Smooth muscle cell (in vitro differentiated cells): ENCODE measurements at regions not wholly inside any gene's neighbourhood (a gene's known extent, or its start where the extent isn't known, plus 50 kb on each side); places are given as distances from the start of the nearest gene placed in this dataset.

Experiments used
- DNase-seq: peaks from one replicate; lab custom pipeline; 2025; ENCODE audit not compliant: unreplicated experiment; lab: John Stamatoyannopoulos, UW
- H2AFZ ChIP-seq: fragments of 200-600 bp; sonication (generic); 2 replicates; pipeline ENCODE4 v1.6.0; 2016; ENCODE audit warnings: antibody characterized with exemption, low read depth, mild to moderate bottlenecking
- H3F3A ChIP-seq: fragments of 200-600 bp; sonication (generic); 2 replicates; pipeline ENCODE4 v1.6.0; 2017; ENCODE audit warnings: antibody characterized with exemption, low read depth
- H3K27ac ChIP-seq: fragments of 200-600 bp; sonication (generic); 2 replicates; pipeline ENCODE4 v1.5.1; 2016; ENCODE audit warnings: low read depth, mild to moderate bottlenecking
- H3K27me3 ChIP-seq: fragments of 200-600 bp; sonication (generic); 2 replicates; pipeline ENCODE4 v1.6.1; 2016; ENCODE audit warnings: low read depth, mild to moderate bottlenecking
- H3K36me3 ChIP-seq: fragments of 200-600 bp; sonication (generic); 2 replicates; pipeline ENCODE4 v1.5.1; 2016; ENCODE audit warnings: low read depth
- H3K4me1 ChIP-seq: fragments of 200-600 bp; sonication (generic); 2 replicates; pipeline ENCODE4 v1.5.1; 2016; ENCODE audit warnings: low read depth
- H3K4me2 ChIP-seq: fragments of 200-600 bp; sonication (generic); 2 replicates; pipeline ENCODE4 v1.6.0; 2016; ENCODE audit warnings: mild to moderate bottlenecking
- H3K4me3 ChIP-seq: fragments of 200-600 bp; sonication (generic); 2 replicates; pipeline ENCODE4 v1.5.1; 2016; ENCODE audit warnings: mild to moderate bottlenecking
- H3K79me2 ChIP-seq: fragments of 200-600 bp; sonication (generic); 2 replicates; pipeline ENCODE4 v1.6.0; 2016; ENCODE audit warnings: low read depth, mild to moderate bottlenecking
- H3K9ac ChIP-seq: fragments of 200-600 bp; sonication (generic); 2 replicates; pipeline ENCODE4 v1.6.0; 2016; ENCODE audit warnings: low read depth
- H3K9me3 ChIP-seq: fragments of 200-600 bp; sonication (generic); replicated peaks from 2 replicates; pipeline ENCODE4 v1.5.1; 2016; ENCODE audit warnings: low read depth
- H4K20me1 ChIP-seq: fragments of 200-600 bp; sonication (generic); 2 replicates; pipeline ENCODE4 v1.6.0; 2016; ENCODE audit warnings: low read depth
- CTCF ChIP-seq: fragments of 200-600 bp; sonication (generic); IDR thresholded peaks from 2 replicates; pipeline ENCODE4 v1.5.1; 2017; ENCODE audit warnings: borderline replicate concordance, mild to moderate bottlenecking, antibody characterized with exemption; ENCODE audit not compliant: insufficient read depth, poor library complexity, severe bottlenecking
- WGBS: methylation state at CpG from one replicate; pipeline ENCODE4 v1.1.7; 2016; ENCODE audit warnings: low lambda C conversion rate; 5-methylcytosine and 5-hydroxymethylcytosine counted together

GRCh38 chr11:128318856-128319474, 268.4 kb downstream of the ETS1 start:
- Histone ChIP-seq H3K27me3 (no peaks in the 10 kb centered on the region), H3K36me3 (no peaks in the 10 kb centered on the region), H3K27ac (no peak overlapping the region), H3F3A (no peaks in the 10 kb centered on the region), H3K4me1 (no peaks in the 10 kb centered on the region), H2AFZ (no peak overlapping the region), H3K4me2 (no peak overlapping the region), H3K4me3 (no peak overlapping the region), H3K9me3 (no peaks in the 10 kb centered on the region), H4K20me1 (no peaks in the 10 kb centered on the region), H3K79me2 (no peaks in the 10 kb centered on the region), H3K9ac (no peak overlapping the region)
- 84% methylated on average over 8 of the region's 8 CpGs for WGBS
- TF ChIP-seq CTCF: no peak
- DNase-seq: no peak

DNA sequence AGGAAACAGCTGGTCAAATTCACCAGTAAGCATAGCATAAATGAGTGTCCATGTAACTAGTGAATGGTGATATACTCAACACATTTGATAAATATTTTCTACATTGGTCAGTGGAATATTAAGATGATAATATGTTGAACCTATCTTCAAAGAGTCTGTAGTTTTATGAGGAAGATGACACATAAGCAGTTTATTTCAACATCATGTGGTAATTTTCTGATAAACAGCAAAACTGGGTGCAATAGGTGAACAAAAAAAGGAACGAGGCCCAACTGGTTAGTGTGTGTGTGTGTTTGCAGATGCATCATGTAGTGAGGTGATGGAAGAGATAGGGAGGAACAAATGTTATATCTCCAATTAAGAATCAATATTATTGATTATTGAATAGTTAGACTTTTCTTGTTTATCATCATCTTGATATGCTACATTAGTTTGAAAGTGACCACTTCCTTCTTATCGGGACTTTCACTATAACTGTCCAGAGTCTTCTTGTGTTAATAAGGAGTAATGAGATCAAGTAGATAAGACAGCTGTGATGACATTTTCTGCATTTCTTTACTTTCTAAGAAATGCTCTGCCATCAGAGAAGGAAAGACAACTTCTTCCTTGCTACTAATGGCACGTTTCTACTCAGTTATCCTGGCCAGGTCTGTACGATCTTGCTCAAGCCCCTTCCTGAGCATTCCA, 270.7 kb downstream of the ETS1 start:
- H3K9ac ChIP-seq: no peak overlapping the region
- H3F3A ChIP-seq: no peaks in the 10 kb centered on the region
- H3K4me3 ChIP-seq: no peak overlapping the region
- H3K27ac ChIP-seq: no peak overlapping the region
- no peak for DNase-seq
- no peak overlapping the region for H3K4me2 ChIP-seq
- H3K27me3 ChIP-seq: no peaks in the 10 kb centered on the region
- no peak for TF ChIP-seq CTCF
- no peaks in the 10 kb centered on the region for H4K20me1 ChIP-seq
- H3K36me3 ChIP-seq: no peaks in the 10 kb centered on the region
- no peaks in the 10 kb centered on the region for H3K9me3 ChIP-seq
- no peak overlapping the region for H2AFZ ChIP-seq
- 84% methylated on average over 4 of the region's 4 CpGs for WGBS
- H3K4me1 ChIP-seq: no peaks in the 10 kb centered on the region
- H3K79me2 ChIP-seq: no peaks in the 10 kb centered on the region

DNA sequence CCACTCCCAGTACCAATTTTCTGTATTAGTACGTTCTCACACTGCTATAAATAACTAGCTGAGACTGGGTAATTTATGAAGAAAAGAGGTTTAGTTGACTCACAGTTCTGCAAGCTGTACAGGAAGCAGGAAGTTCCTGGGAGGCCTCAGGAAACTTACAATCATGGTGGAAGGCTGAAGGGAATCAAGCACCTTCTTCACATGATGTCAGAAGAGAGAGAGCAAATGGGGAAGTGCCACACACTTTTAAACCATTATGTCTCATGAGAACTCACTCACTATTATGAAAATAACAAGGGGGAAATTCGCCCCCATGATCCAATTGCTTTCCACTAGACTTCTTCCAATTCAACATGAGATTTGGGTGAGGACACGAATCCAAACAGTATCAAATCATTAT, 271.4 kb downstream of the ETS1 start:
- Histone ChIP-seq H4K20me1 (no peaks in the 10 kb centered on the region), H3K79me2 (no peaks in the 10 kb centered on the region), H3K4me1 (no peaks in the 10 kb centered on the region), H3K27me3 (no peaks in the 10 kb centered on the region), H3F3A (no peaks in the 10 kb centered on the region), H3K36me3 (no peaks in the 10 kb centered on the region), H3K4me2 (no peak overlapping the region), H3K27ac (no peak overlapping the region), H3K4me3 (no peak overlapping the region), H2AFZ (no peak overlapping the region), H3K9ac (no peak overlapping the region), H3K9me3 (no peaks in the 10 kb centered on the region)
- 92% methylated on average over 3 of the region's 3 CpGs for WGBS
- DNase-seq: no peak
- no peak for TF ChIP-seq CTCF

DNA sequence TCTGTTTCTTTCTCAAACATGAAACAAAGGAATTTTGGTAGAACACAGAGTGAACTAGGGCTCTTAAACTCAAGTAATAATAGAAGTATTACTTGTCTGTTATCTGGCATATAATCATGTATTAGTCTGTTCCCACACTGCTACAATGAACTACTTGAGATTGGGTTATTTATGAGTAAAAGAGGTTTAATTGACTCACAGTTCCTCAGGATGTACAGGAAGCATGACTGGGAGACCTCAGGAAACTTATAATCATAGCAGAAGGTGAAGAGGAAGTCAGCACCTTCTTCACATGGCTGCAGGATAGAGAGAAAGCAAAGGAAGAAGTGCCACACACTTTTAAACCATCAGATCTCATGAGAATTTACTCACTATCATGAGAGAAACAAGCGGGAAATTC, 273.4 kb downstream of the ETS1 start:
- H3K36me3 ChIP-seq: no peaks in the 10 kb centered on the region
- WGBS: 100% methylated on average over 1 of the region's 1 CpG
- no peak overlapping the region for H3K4me2 ChIP-seq
- no peaks in the 10 kb centered on the region for H4K20me1 ChIP-seq
- no peaks in the 10 kb centered on the region for H3K4me1 ChIP-seq
- no peak for DNase-seq
- H3F3A ChIP-seq: no peaks in the 10 kb centered on the region
- no peak for TF ChIP-seq CTCF
- no peak overlapping the region for H2AFZ ChIP-seq
- no peak overlapping the region for H3K9ac ChIP-seq
- H3K79me2 ChIP-seq: no peaks in the 10 kb centered on the region
- H3K4me3 ChIP-seq: no peak overlapping the region
- H3K27ac ChIP-seq: no peak overlapping the region
- no peaks in the 10 kb centered on the region for H3K9me3 ChIP-seq
- no peaks in the 10 kb centered on the region for H3K27me3 ChIP-seq
